T47D (cell line): ENCODE measurements at regions not wholly inside any gene's neighbourhood (a gene's known extent, or its start where the extent isn't known, plus 50 kb on each side); places are given as distances from the start of the nearest gene placed in this dataset.
"Not testable (repeated sequence)": the region's sequence is repeated elsewhere in the genome, so short reads cannot be mapped to it uniquely, and the experiment has no call there.

Source experiments
- DNase-seq, 2 experiments: peaks; one replicate each; pipeline versions ENCODE4 v3.0.0 to v3.0.0-alpha.2; 2011 to 2012; ENCODE audit warnings: low read depth in 1 of 2, low spot score in 1 of 2
- JUND ChIP-seq: IDR thresholded peaks from 2 replicates; pipeline ENCODE4 v1.6.1; 2012; ENCODE audit warnings: low read depth
- in situ Hi-C: cut with HindIII; loops from 2 replicates; pipeline ENCODE4 v1.10.0; 2016; ENCODE audit warnings: low sequenced_read_pairs, low pct_unique_long_range_greater_than_20kb

- DNase-seq = no peak
- in situ Hi-C loops = no loop called here
- no peak for TF ChIP-seq JUND
Measured at GRCh38 chr7:115224922-115225321, 303.0 kb downstream of the MDFIC start.

DNA sequence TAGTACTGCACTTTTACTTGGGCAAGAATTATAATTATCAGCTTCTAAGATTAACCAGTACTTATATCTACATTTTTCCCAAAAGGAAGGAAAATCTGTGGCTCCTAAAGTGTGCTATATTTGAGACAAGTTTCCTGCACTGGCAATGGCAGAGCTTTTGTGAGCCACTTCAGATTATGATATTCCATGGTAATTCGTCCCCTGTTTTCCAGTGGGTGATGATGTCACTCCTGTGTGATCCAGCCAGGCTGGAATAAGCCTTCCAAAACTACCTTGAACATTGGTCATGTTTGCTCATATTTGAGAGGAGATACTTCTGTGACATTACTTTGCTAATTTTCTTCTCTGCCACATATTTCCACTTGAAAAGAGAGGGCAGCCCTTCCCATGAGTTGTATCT is 302.1 kb downstream of the MDFIC start:
- no peak for DNase-seq
- in situ Hi-C loops = no loop called here
- TF ChIP-seq JUND = no peak

DNA sequence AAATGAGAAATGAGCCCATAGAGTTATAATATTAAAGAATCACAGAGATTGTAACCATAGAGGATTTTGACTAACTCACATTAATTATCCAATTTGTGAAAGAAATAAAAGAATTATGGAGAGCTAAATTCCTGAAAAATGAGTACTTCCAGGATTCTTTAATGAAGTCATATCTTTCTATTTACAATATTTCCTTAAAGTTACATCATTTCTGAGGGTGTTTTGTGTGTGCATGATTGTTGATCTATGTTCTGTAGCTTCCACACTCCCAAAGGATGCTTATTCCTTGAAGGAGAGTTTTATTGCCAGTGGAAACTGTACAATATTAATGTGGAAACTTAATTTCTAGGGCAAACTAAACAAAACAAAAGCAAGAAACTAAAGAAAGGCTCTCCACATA is 299.6 kb downstream of the MDFIC start:
- TF ChIP-seq JUND = no peak
- in situ Hi-C loops = no loop called here
- DNase-seq = no peak

GRCh38 chr7:115218076-115218475 is 296.2 kb downstream of the MDFIC start:
- in situ Hi-C loops = no loop called here
- no peak for TF ChIP-seq JUND
- DNase-seq = no peak

DNA sequence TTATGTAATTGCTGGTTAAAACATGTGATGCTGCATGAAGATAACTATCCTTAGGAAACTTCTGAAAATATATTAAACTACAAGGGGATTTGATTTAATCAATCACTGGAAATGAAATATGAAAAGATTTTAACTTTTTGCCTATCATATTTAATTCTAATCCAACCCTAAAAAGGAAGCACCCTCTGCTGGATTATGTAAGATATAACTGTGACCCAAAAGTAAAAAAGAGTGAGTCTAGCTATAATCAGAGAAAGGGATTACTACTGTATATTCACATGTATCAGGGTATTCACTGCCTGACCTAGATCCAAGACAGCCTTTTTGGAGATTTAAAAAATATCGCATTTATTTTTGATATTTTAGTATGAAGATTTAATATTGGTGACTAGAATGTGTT is 295.5 kb downstream of the MDFIC start:
- TF ChIP-seq JUND = no peak
- peak in 1 of 2 experiments; percentile 17 for DNase-seq
- in situ Hi-C loops = no loop called here

DNA sequence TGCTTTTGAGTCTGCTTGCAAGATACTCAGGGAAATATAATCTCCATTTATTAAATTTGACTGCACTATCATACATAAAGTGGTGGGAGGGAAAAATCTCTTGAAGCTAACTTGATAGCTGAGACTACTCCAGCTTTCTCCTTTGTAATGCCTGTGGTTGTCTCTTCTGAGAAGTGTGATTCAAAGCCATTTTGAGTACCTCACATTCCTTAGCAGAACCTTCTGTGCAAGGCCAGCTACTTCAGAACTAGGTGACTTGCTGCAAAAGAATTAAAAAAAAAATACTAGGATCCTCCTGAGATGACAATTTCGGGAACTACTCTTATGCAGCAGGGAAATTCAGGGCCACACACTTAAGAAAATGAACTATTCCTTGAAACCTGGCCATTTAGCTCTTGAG is 294.8 kb downstream of the MDFIC start:
- DNase-seq = no peak
- no peak for TF ChIP-seq JUND
- in situ Hi-C loops = no loop called here

DNA sequence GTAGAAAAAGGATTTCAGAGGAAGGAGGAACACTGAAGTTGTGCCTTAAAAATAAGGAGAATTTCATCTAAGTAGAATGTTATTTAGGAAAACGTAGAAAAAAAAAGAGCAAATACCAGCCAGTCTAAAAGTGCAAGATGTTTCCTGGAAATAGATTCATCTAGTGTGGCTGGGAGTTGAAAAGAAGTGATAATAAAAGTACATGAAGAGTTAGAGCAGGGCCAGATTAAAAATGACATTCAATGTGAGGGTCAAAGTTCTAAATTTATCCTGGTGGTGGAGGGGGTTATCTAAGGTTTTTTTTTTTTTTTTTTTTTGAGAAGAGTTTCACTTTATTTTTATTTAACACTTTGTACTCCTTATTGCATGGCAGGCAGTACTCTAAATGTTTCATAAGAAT is 289.3 kb downstream of the MDFIC start:
- in situ Hi-C loops = no loop called here
- no peak for TF ChIP-seq JUND

GRCh38 chr7:115210552-115210951 is 288.7 kb downstream of the MDFIC start:
- in situ Hi-C loops = no loop called here
- DNase-seq = no peak
- TF ChIP-seq JUND = no peak

More for the DNA sequence above, 289.3 kb downstream of the MDFIC start:
- no peak for DNase-seq

- in situ Hi-C loops = no loop called here
Measured at GRCh38 chr7:115208710-115209560, 287.0 kb downstream of the MDFIC start.

GRCh38 chr7:115206374-115206773 is 284.5 kb downstream of the MDFIC start:
- DNase-seq, in situ Hi-C loops: not testable (repeated sequence)

More at GRCh38 chr7:115208710-115209560, 287.0 kb downstream of the MDFIC start:
- no peak for TF ChIP-seq JUND
- DNase-seq = no peak

DNA sequence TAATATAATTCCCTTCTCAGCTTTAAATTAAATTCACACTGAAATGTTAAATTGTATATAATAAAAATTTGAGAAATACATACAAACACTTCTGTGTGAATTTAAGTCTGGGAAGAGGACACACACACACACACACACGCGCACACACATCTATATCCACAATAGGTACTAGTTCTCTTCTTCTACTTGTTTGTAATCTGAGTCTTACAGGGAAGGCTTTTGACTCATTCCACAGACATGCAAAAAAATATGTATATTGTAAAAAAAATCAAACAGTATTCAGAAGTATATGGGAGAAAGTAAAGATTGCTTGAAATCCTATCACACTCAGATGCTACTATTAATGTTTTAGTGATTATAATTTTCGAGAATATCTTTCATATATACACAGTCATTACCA is 276.2 kb downstream of the MDFIC start:
- in situ Hi-C loops = no loop called here
- TF ChIP-seq JUND = no peak
- DNase-seq = no peak

DNA sequence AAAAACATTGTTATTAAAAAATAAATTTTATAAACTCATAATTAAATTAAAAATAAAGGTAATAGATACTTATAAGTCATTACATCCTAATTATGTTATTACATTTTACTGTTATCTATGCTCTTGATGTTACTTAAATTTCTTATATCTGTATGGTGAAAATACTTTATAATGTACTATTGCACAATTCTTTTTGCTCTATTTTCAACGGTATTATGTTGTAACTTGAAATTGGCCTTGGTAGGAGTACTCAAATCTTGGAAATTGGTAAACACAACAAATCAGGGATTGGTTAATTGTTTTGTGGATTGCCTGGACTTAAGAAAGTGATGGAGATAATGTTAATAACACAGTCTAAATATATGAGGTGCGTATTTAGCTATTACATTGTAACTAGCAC is 273.3 kb downstream of the MDFIC start:
- in situ Hi-C loops = no loop called here
- DNase-seq = no peak
- TF ChIP-seq JUND = no peak

DNA sequence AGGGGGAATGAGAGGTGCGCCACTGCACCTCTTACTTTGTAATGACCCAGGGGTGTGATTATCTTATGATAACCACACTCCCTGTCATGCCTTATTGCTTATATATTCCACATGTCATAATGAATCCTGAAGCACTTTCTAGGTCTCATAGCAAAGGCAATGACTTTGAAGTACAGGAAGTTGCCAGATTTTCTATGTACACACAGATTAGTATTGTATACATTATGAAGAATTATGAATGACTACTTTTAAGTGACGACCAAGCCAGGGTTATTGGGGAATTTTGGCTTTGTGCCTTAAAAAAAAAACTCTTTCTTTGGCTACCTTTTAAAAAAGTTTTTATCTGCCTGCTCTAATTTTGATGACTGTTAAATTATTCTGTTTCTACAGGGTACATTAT is 269.6 kb downstream of the MDFIC start:
- TF ChIP-seq JUND = no peak
- DNase-seq = no peak
- in situ Hi-C loops = no loop called here

- DNase-seq = no peak
- TF ChIP-seq JUND = no peak
- in situ Hi-C loops = no loop called here
Measured at GRCh38 chr7:115183431-115184057, 261.6 kb downstream of the MDFIC start.
